ENCODE measurements at regions not wholly inside any gene's neighbourhood (a gene's known extent, or its start where the extent isn't known, plus 50 kb on each side); places are given as distances from the start of the nearest gene placed in this dataset.

GRCh38 chr13:50629966-50630365 is 213.5 kb downstream of the DLEU7 start:
- Histone ChIP-seq H3K27me3 (no peaks in the 10 kb centered on the region), H3K4me1 (peaks cover 0 to 21% of the 10 kb centered on the region in 2 donors), H3K9me3 (no peaks in the 10 kb centered on the region), H3K4me3 (no peak overlapping the region), H3K36me3 (no peaks in the 10 kb centered on the region), H3K27ac (no peak overlapping the region)
- ATAC-seq, result no peak
- intact Hi-C loops (cut with DNase I), result no loop called here
- no peak for TF ChIP-seq CTCF (IDR thresholded peaks at IDR 0.05)
- DNase-seq, result peak in 1 of 4 donors; percentile 27

GRCh38 chr13:50631041-50631440 is 212.5 kb downstream of the DLEU7 start:
- ATAC-seq, result no peak
- Histone ChIP-seq H3K27ac (no peak overlapping the region), H3K27me3 (no peaks in the 10 kb centered on the region), H3K36me3 (no peaks in the 10 kb centered on the region), H3K4me3 (no peak overlapping the region), H3K4me1 (peaks cover 0 to 28% of the 10 kb centered on the region in 2 donors), H3K9me3 (no peaks in the 10 kb centered on the region)
- no peak for DNase-seq
- intact Hi-C loops (cut with DNase I), result no loop called here
- no peak for TF ChIP-seq CTCF (IDR thresholded peaks at IDR 0.05)

- no peak for TF ChIP-seq CTCF (IDR thresholded peaks at IDR 0.05)
- ATAC-seq (no peak), DNase-seq (no peak)
- intact Hi-C loops (cut with DNase I), result no loop called here
- no peaks in the 10 kb centered on the region for H3K36me3 ChIP-seq
- no peaks in the 10 kb centered on the region for H3K27me3 ChIP-seq
- no peak overlapping the region for H3K4me3 ChIP-seq
- no peaks in the 10 kb centered on the region for H3K9me3 ChIP-seq
- H3K27ac ChIP-seq, result peak overlapping the region in 1 of 2 donors; percentile 89
- H3K4me1 ChIP-seq, result peaks cover 0 to 31% of the 10 kb centered on the region in 2 donors
Observed at GRCh38 chr13:50634339-50634738, 209.2 kb downstream of the DLEU7 start.

GRCh38 chr13:50635504-50635903 is 208.0 kb downstream of the DLEU7 start:
- H3K27ac ChIP-seq, result peak overlapping the region; percentile 51 to 89
- no peaks in the 10 kb centered on the region for H3K27me3 ChIP-seq
- no peak for TF ChIP-seq CTCF (IDR thresholded peaks at IDR 0.05)
- intact Hi-C loops (cut with DNase I), result no loop called here
- H3K36me3 ChIP-seq, result no peaks in the 10 kb centered on the region
- no peaks in the 10 kb centered on the region for H3K9me3 ChIP-seq
- H3K4me3 ChIP-seq, result no peak overlapping the region
- DNase-seq (peak in 3 of 4 donors; percentile 40 to 68 (median 58)), ATAC-seq (peak; percentile 83)
- peaks cover 0 to 23% of the 10 kb centered on the region in 2 donors for H3K4me1 ChIP-seq

- H3K36me3 ChIP-seq, result no peaks in the 10 kb centered on the region
- H3K27ac ChIP-seq, result peak overlapping the region; percentile 51 to 89
- H3K9me3 ChIP-seq, result no peaks in the 10 kb centered on the region
- H3K27me3 ChIP-seq, result no peaks in the 10 kb centered on the region
- ATAC-seq, result peak; percentile 41
- no peak for TF ChIP-seq CTCF (IDR thresholded peaks at IDR 0.05)
- intact Hi-C loops (cut with DNase I), result no loop called here
- no peak for DNase-seq
- peaks cover 0 to 23% of the 10 kb centered on the region in 2 donors for H3K4me1 ChIP-seq
- no peak overlapping the region for H3K4me3 ChIP-seq
Observed at GRCh38 chr13:50636007-50636704, 207.3 kb downstream of the DLEU7 start.

All from left lung (tissue), 4 donors.